HEK293 (cell line): ENCODE measurements at regions not wholly inside any gene's neighbourhood (a gene's known extent, or its start where the extent isn't known, plus 50 kb on each side); places are given as distances from the start of the nearest gene placed in this dataset.
A peak's percentile ranks its signal among the peaks of the same experiment; 100 is the strongest.

Source experiments
- CTCF ChIA-PET: fragments of 350-600 bp; formaldehyde crosslinking; extraction: SDS; loops from one replicate; lab custom pipeline; 2021; ENCODE audit warnings: antibody characterized with exemption; lab: Yijun Ruan, JAX
- POLR2A ChIA-PET: fragments of 300-600 bp; formaldehyde crosslinking; extraction: SDS; loops from one replicate; lab custom pipeline; 2020; ENCODE audit warnings: antibody characterized with exemption, inconsistent platforms; lab: Yijun Ruan, JAX
- H3K27ac ChIP-seq: fragments of 200-500 bp; sonication (Bioruptor generic); 2 replicates; pipeline ENCODE4 v1.5.1; 2014; ENCODE audit warnings: low read depth, low read length, control low read depth, inconsistent platforms; ENCODE audit errors: extremely low read depth
- H3K36me3 ChIP-seq, 2 experiments: fragments of 200-500 bp in 1 of 2; sonication (Bioruptor generic) in 1 of 2; 1 replicate in 1 of 2; 2 replicates in 1 of 2; pipeline ENCODE4 v1.5.1; 2014 to 2017; ENCODE audit warnings: inconsistent platforms in 2 of 2, low read length in 2 of 2; ENCODE audit not compliant: control insufficient read depth in 2 of 2, insufficient read depth in 1 of 2
- H3K4me1 ChIP-seq: fragments of 200-500 bp; sonication (Bioruptor generic); 2 replicates; pipeline ENCODE4 v1.5.1; 2014; ENCODE audit warnings: mild to moderate bottlenecking, low read length, inconsistent platforms; ENCODE audit not compliant: control insufficient read depth, insufficient read depth
- H3K4me3 ChIP-seq: 2 replicates; pipeline ENCODE4 v1.5.1; 2011; ENCODE audit warnings: low read depth, mild to moderate bottlenecking, control low read depth, low read length, moderate library complexity
- H3K9me3 ChIP-seq: fragments of 200-500 bp; sonication (Bioruptor generic); 2 replicates; pipeline ENCODE4 v1.5.1; 2014; ENCODE audit warnings: low read depth, low read length, inconsistent platforms; ENCODE audit not compliant: control insufficient read depth, insufficient read depth
- BCL11B ChIP-seq: fragments of 450-650 bp; formaldehyde crosslinking; IDR thresholded peaks from 2 replicates; pipeline ENCODE4 v1.5.1; 2016; ENCODE audit warnings: low read depth, missing biosample characterization, missing genetic modification characterization
- GFI1B ChIP-seq: fragments of 450-650 bp; formaldehyde crosslinking; IDR thresholded peaks from 2 replicates; pipeline ENCODE4 v1.5.1; 2016; ENCODE audit warnings: missing biosample characterization, missing genetic modification characterization
- GLI2 ChIP-seq: fragments of 450-650 bp; formaldehyde crosslinking; IDR thresholded peaks from 2 replicates; pipeline ENCODE4; 2017; ENCODE audit warnings: missing biosample characterization, missing genetic modification characterization, low read depth, borderline replicate concordance
- GLI4 ChIP-seq: fragments of 450-650 bp; formaldehyde crosslinking; IDR thresholded peaks from 2 replicates; pipeline ENCODE4 v1.5.1; 2016; ENCODE audit warnings: missing biosample characterization, missing genetic modification characterization
- OVOL3 ChIP-seq: fragments of 450-650 bp; formaldehyde crosslinking; IDR thresholded peaks from 2 replicates; pipeline ENCODE4 v1.5.1; 2016; ENCODE audit warnings: missing biosample characterization, missing genetic modification characterization
- SETDB1 ChIP-seq: IDR thresholded peaks from one replicate; pipeline ENCODE4 v1.6.1; 2017; ENCODE audit warnings: mild to moderate bottlenecking, low read length, moderate library complexity, mixed read lengths; ENCODE audit not compliant: insufficient read length
- YY2 ChIP-seq: fragments of 450-650 bp; formaldehyde crosslinking; IDR thresholded peaks from 2 replicates; pipeline ENCODE4 v1.5.1; 2016; ENCODE audit warnings: missing biosample characterization, missing genetic modification characterization
- ZNF121 ChIP-seq: fragments of 450-650 bp; formaldehyde crosslinking; IDR thresholded peaks from 2 replicates; pipeline ENCODE4 v1.5.1; 2016; ENCODE audit warnings: missing biosample characterization, missing genetic modification characterization
- ZNF16 ChIP-seq: fragments of 450-650 bp; formaldehyde crosslinking; IDR thresholded peaks from 2 replicates; pipeline ENCODE4 v1.5.1; 2016; ENCODE audit warnings: low read depth, missing biosample characterization, missing genetic modification characterization
- ZNF184 ChIP-seq: fragments of 450-650 bp; IDR thresholded peaks from 2 replicates; pipeline ENCODE4 v1.5.1; 2018; ENCODE audit warnings: missing biosample characterization, mild to moderate bottlenecking, missing genetic modification characterization
- ZNF2 ChIP-seq: fragments of 450-650 bp; formaldehyde crosslinking; IDR thresholded peaks from 2 replicates; pipeline ENCODE4 v1.5.1; 2016; ENCODE audit warnings: missing biosample characterization, missing genetic modification characterization
- ZNF239 ChIP-seq: fragments of 450-650 bp; formaldehyde crosslinking; IDR thresholded peaks from 2 replicates; pipeline ENCODE4 v1.5.1; 2016; ENCODE audit warnings: missing biosample characterization, missing genetic modification characterization
- ZNF266 ChIP-seq: fragments of 450-650 bp; formaldehyde crosslinking; IDR thresholded peaks from 2 replicates; pipeline ENCODE4 v1.5.1; 2016; ENCODE audit warnings: missing biosample characterization, missing genetic modification characterization, low read depth
- ZNF354C ChIP-seq: fragments of 450-650 bp; formaldehyde crosslinking; IDR thresholded peaks from 2 replicates; pipeline ENCODE4 v1.5.1; 2016; ENCODE audit warnings: missing biosample characterization, missing genetic modification characterization, low read depth, borderline replicate concordance
- ZNF366 ChIP-seq: fragments of 450-650 bp; formaldehyde crosslinking; conservative IDR thresholded peaks from 2 replicates; pipeline ENCODE4 v1.5.1; 2016; ENCODE audit warnings: missing biosample characterization, missing genetic modification characterization
- ZNF394 ChIP-seq: fragments of 450-650 bp; formaldehyde crosslinking; IDR thresholded peaks from 2 replicates; pipeline ENCODE4 v1.5.1; 2016; ENCODE audit warnings: missing biosample characterization, missing genetic modification characterization, mild to moderate bottlenecking, moderate library complexity, borderline replicate concordance
- ZNF521 ChIP-seq: fragments of 450-650 bp; formaldehyde crosslinking; IDR thresholded peaks from 2 replicates; pipeline ENCODE4 v1.5.1; 2017; ENCODE audit warnings: missing biosample characterization, mild to moderate bottlenecking, missing genetic modification characterization
- ZNF548 ChIP-seq: fragments of 450-650 bp; formaldehyde crosslinking; IDR thresholded peaks from 2 replicates; pipeline ENCODE4 v1.5.1; 2016; ENCODE audit warnings: missing biosample characterization, missing genetic modification characterization
- ZNF561 ChIP-seq: fragments of 450-650 bp; IDR thresholded peaks from 2 replicates; pipeline ENCODE4 v1.5.1; 2018; ENCODE audit warnings: missing biosample characterization, missing genetic modification characterization, borderline replicate concordance
- ZNF585B ChIP-seq: fragments of 450-650 bp; formaldehyde crosslinking; IDR thresholded peaks from 2 replicates; pipeline ENCODE4 v1.5.1; 2016; ENCODE audit warnings: missing biosample characterization, missing genetic modification characterization
- ZNF623 ChIP-seq: fragments of 450-650 bp; formaldehyde crosslinking; IDR thresholded peaks from 2 replicates; pipeline ENCODE4 v1.5.1; 2016; ENCODE audit warnings: missing biosample characterization, missing genetic modification characterization
- ZNF626 ChIP-seq: fragments of 450-650 bp; sonication (Bioruptor Pico); formaldehyde crosslinking; IDR thresholded peaks from 2 replicates; pipeline ENCODE4 v1.5.1; 2018; ENCODE audit warnings: missing biosample characterization, missing genetic modification characterization, inconsistent platforms
- ZNF654 ChIP-seq: fragments of 450-650 bp; formaldehyde crosslinking; IDR thresholded peaks from 2 replicates; pipeline ENCODE4 v1.5.1; 2016; ENCODE audit warnings: low read depth, missing biosample characterization, missing genetic modification characterization
- ZNF658 ChIP-seq: fragments of 450-650 bp; formaldehyde crosslinking; IDR thresholded peaks from 2 replicates; pipeline ENCODE4; 2016; ENCODE audit warnings: missing biosample characterization, missing genetic modification characterization
- ZNF707 ChIP-seq: fragments of 450-650 bp; formaldehyde crosslinking; IDR thresholded peaks from 2 replicates; pipeline ENCODE4 v1.5.1; 2016; ENCODE audit warnings: missing biosample characterization, missing genetic modification characterization
- ZSCAN23 ChIP-seq: fragments of 450-650 bp; formaldehyde crosslinking; IDR thresholded peaks from 2 replicates; pipeline ENCODE4 v1.5.1; 2016; ENCODE audit warnings: missing biosample characterization, missing genetic modification characterization
- TF ChIP-seq, protein P1 (sequence below): fragments of 450-650 bp; formaldehyde crosslinking; IDR thresholded peaks from 2 replicates; pipeline ENCODE4 v1.5.1; 2016; ENCODE audit warnings: missing biosample characterization, missing genetic modification characterization
- TF ChIP-seq, protein P2 (sequence below): fragments of 450-650 bp; formaldehyde crosslinking; IDR thresholded peaks from 2 replicates; pipeline ENCODE4 v1.5.1; 2016; ENCODE audit warnings: missing biosample characterization, missing genetic modification characterization, low read depth
- TF ChIP-seq, protein P3 (sequence below): fragments of 450-650 bp; formaldehyde crosslinking; IDR thresholded peaks from 2 replicates; pipeline ENCODE4 v1.5.1; 2017; ENCODE audit warnings: missing biosample characterization, missing genetic modification characterization
- TF ChIP-seq, protein P4 (sequence below): fragments of 450-650 bp; formaldehyde crosslinking; IDR thresholded peaks from 2 replicates; pipeline ENCODE4 v1.5.1; 2016; ENCODE audit warnings: missing biosample characterization, missing genetic modification characterization
- TF ChIP-seq, protein P5 (sequence below): fragments of 450-650 bp; formaldehyde crosslinking; IDR thresholded peaks from 2 replicates; pipeline ENCODE4 v1.5.1; 2016; ENCODE audit warnings: missing biosample characterization, missing genetic modification characterization

DNA sequence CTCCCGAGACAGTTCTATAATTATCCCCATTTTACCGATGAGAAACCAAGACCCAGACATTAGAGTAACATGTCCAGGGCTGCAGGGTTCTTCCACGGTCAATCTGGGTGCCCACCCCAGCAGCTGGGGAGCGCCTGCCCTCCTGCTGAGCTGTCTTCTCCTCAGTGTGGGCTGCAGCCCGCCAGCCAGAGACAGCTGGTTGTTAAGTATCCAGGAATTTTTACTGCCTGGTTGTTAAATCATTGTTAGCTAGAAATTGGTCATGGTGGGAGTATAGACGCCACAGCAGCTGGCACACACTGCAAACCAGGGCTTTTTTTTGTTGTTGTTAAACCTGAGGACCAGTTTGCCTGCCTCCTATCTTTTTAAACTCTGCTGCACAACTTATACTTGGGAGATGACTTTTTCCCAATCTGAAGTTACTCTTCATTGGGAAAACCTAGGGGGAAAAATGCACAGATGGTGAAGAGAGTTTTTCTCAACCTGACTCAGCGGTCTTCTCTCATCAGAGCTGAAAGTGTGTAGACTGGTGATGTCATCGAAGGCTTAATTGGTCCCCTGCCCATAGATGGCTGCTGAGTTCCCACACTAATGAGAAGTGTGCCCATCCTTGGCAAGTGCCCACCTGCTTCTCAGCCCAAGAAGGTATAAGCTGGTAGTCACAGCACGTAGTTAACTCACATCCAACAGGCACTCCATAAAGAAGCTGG lies 208.6 kb downstream of the DRD1 start:
- H3K9me3 ChIP-seq, result no peaks in the 10 kb centered on the region
- no peaks in the 10 kb centered on the region for H3K4me1 ChIP-seq
- no peaks in the 10 kb centered on the region for H3K36me3 ChIP-seq
- CTCF ChIA-PET, result no interaction called here
- POLR2A ChIA-PET, result no interaction called here
- H3K27ac ChIP-seq, result no peak overlapping the region
- H3K4me3 ChIP-seq, result no peak overlapping the region
- TF ChIP-seq ZNF184 (tag by site-specific recombination), result peak; percentile 25; the same call in 1 of the 2 replicates
- TF ChIP-seq ZNF266 (tag by site-specific recombination), result no peak
- TF ChIP-seq BCL11B (tag by site-specific recombination), result no peak
- TF ChIP-seq ZNF585B (tag by site-specific recombination), result no peak
- no peak for TF ChIP-seq OVOL3 (tag by site-specific recombination)
- no peak for TF ChIP-seq ZNF654 (tag by site-specific recombination)
- TF ChIP-seq ZNF521 (tag by site-specific recombination), result no peak
- no peak for TF ChIP-seq ZNF239
- no peak for TF ChIP-seq YY2
- no peak for TF ChIP-seq ZNF2
- TF ChIP-seq ZSCAN23, result no peak
- no peak for TF ChIP-seq ZNF707
- no peak for TF ChIP-seq ZNF16 (tag by site-specific recombination)
- no peak for TF ChIP-seq SETDB1
- no peak for TF ChIP-seq ZNF548 (tag by site-specific recombination)
- TF ChIP-seq, protein P1, sequence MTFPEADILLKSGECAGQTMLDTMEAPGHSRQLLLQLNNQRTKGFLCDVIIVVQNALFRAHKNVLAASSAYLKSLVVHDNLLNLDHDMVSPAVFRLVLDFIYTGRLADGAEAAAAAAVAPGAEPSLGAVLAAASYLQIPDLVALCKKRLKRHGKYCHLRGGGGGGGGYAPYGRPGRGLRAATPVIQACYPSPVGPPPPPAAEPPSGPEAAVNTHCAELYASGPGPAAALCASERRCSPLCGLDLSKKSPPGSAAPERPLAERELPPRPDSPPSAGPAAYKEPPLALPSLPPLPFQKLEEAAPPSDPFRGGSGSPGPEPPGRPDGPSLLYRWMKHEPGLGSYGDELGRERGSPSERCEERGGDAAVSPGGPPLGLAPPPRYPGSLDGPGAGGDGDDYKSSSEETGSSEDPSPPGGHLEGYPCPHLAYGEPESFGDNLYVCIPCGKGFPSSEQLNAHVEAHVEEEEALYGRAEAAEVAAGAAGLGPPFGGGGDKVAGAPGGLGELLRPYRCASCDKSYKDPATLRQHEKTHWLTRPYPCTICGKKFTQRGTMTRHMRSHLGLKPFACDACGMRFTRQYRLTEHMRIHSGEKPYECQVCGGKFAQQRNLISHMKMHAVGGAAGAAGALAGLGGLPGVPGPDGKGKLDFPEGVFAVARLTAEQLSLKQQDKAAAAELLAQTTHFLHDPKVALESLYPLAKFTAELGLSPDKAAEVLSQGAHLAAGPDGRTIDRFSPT, result peak; percentile 63
- no peak for TF ChIP-seq ZNF354C
- TF ChIP-seq GLI2 (tag by site-specific recombination), result no peak
- no peak for TF ChIP-seq GLI4 (tag by site-specific recombination)
- TF ChIP-seq, protein P2, sequence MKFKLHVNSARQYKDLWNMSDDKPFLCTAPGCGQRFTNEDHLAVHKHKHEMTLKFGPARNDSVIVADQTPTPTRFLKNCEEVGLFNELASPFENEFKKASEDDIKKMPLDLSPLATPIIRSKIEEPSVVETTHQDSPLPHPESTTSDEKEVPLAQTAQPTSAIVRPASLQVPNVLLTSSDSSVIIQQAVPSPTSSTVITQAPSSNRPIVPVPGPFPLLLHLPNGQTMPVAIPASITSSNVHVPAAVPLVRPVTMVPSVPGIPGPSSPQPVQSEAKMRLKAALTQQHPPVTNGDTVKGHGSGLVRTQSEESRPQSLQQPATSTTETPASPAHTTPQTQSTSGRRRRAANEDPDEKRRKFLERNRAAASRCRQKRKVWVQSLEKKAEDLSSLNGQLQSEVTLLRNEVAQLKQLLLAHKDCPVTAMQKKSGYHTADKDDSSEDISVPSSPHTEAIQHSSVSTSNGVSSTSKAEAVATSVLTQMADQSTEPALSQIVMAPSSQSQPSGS (tag by site-specific recombination), result peak; percentile 71
- no peak for TF ChIP-seq ZNF121 (tag by site-specific recombination)
- no peak for TF ChIP-seq ZNF623 (tag by site-specific recombination)
- 0 out of 2 replicates have a peak, but pooled peaks have one; percentile 18 for TF ChIP-seq ZNF366 (tag by site-specific recombination)
- TF ChIP-seq ZNF658 (tag by site-specific recombination), result no peak
- TF ChIP-seq, protein P3, sequence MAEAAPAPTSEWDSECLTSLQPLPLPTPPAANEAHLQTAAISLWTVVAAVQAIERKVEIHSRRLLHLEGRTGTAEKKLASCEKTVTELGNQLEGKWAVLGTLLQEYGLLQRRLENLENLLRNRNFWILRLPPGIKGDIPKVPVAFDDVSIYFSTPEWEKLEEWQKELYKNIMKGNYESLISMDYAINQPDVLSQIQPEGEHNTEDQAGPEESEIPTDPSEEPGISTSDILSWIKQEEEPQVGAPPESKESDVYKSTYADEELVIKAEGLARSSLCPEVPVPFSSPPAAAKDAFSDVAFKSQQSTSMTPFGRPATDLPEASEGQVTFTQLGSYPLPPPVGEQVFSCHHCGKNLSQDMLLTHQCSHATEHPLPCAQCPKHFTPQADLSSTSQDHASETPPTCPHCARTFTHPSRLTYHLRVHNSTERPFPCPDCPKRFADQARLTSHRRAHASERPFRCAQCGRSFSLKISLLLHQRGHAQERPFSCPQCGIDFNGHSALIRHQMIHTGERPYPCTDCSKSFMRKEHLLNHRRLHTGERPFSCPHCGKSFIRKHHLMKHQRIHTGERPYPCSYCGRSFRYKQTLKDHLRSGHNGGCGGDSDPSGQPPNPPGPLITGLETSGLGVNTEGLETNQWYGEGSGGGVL (tag by site-specific recombination), result no peak
- TF ChIP-seq GFI1B (tag by site-specific recombination), result no peak
- TF ChIP-seq ZNF561 (tag by site-specific recombination), result no peak
- TF ChIP-seq, protein P4, sequence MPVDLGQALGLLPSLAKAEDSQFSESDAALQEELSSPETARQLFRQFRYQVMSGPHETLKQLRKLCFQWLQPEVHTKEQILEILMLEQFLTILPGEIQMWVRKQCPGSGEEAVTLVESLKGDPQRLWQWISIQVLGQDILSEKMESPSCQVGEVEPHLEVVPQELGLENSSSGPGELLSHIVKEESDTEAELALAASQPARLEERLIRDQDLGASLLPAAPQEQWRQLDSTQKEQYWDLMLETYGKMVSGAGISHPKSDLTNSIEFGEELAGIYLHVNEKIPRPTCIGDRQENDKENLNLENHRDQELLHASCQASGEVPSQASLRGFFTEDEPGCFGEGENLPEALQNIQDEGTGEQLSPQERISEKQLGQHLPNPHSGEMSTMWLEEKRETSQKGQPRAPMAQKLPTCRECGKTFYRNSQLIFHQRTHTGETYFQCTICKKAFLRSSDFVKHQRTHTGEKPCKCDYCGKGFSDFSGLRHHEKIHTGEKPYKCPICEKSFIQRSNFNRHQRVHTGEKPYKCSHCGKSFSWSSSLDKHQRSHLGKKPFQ (tag by site-specific recombination), result no peak
- no peak for TF ChIP-seq ZNF394
- no peak for TF ChIP-seq ZNF626
- TF ChIP-seq, protein P5, sequence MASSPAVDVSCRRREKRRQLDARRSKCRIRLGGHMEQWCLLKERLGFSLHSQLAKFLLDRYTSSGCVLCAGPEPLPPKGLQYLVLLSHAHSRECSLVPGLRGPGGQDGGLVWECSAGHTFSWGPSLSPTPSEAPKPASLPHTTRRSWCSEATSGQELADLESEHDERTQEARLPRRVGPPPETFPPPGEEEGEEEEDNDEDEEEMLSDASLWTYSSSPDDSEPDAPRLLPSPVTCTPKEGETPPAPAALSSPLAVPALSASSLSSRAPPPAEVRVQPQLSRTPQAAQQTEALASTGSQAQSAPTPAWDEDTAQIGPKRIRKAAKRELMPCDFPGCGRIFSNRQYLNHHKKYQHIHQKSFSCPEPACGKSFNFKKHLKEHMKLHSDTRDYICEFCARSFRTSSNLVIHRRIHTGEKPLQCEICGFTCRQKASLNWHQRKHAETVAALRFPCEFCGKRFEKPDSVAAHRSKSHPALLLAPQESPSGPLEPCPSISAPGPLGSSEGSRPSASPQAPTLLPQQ (tag by site-specific recombination), result 0 out of 2 replicates have a peak, but pooled peaks have one; percentile 41
